NCI-H1092 (cell line): ENCODE measurements at regions not wholly inside any gene's neighbourhood (a gene's known extent, or its start where the extent isn't known, plus 50 kb on each side); places are given as distances from the start of the nearest gene placed in this dataset.

Experiments used
- DNase-seq: peaks from one replicate; lab custom pipeline; 2025; lab: John Stamatoyannopoulos, UW

DNA sequence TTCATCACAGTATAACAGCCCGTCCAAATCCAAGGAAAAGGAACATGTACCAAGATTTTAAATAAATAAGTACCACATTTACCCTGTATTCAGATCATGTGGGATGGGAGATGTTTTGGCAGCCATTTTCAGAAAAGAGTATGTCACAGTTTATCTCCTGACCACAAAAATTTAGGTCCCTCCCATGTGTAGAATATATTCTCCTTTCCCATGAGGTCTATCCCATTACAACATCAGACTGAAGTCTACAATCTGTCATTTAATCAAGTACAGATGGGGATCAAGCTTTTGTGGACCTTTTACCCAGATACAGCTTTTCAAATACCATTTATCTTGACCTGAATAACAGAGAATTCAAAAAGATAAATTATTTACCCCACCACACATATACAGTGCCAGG, 444.5 kb downstream of the PLOD2 start:
- no peak for DNase-seq

DNA sequence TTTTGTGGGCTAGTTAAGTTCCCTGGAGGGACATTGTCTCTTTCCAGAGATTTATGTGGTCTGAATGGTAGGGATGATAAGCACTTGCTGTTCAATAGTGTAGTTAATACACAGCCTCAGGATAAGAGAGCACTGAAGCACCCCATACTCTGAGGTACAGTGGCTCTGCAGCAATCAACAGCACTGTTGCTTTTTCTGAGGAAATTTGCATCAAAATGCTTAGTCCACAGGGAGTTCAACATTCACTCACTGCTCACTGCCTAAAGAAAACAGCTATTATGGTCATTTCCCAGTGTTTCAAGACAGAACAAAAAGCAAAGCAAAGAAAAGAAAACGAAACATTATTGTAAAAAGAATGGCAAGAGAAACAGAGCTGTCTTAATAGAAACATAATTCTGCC, 441.9 kb downstream of the PLOD2 start:
- DNase-seq: no peak

- DNase-seq: no peak
Observed at GRCh38 chr3:145721273-145721805, 439.6 kb downstream of the PLOD2 start.

- DNase-seq: no peak
Observed at GRCh38 chr3:145721815-145722214, 439.2 kb downstream of the PLOD2 start.

- DNase-seq: no peak
Observed at GRCh38 chr3:145727476-145727875, 433.5 kb downstream of the PLOD2 start.

DNA sequence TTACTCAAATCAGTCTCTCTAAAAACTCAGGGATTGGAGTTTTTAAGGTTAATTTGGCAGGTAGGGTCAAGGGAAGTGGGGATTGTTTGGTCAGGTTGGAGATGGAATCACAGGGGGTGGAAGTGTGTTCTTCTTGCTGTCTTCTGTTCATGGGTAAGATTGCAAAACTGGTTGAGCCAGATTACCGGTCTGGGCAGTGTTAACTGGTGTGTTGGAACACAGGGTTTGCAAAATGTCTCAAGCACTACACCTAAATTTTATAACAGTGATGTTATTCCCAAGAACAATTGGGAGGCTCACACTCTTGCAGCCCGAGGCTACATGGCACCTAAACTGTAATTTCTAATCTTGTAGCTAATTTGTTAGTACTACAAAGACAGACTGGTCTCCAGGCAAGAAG, 425.4 kb downstream of the PLOD2 start:
- no peak for DNase-seq

- DNase-seq: no peak
Observed at GRCh38 chr3:145737952-145738351, 423.0 kb downstream of the PLOD2 start.

DNA sequence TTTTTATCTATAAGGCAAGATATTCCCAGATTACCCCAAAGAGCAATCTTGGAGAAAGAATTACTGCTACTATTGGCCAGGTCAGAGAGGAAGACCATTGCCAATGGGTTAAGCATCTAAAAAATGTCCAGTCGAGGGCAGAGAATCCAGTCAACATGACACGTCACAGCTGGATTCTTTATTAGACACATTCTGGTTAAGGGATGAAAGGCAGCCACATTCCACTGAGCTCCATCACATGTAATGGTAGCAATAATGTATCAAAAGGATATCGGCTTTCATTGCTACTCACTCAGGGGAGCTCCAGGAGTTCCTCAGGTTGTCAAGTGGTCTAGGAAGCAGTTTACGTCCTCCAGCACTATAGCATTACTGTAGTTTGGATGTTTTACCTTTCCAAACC, 421.1 kb downstream of the PLOD2 start:
- no peak for DNase-seq

DNA sequence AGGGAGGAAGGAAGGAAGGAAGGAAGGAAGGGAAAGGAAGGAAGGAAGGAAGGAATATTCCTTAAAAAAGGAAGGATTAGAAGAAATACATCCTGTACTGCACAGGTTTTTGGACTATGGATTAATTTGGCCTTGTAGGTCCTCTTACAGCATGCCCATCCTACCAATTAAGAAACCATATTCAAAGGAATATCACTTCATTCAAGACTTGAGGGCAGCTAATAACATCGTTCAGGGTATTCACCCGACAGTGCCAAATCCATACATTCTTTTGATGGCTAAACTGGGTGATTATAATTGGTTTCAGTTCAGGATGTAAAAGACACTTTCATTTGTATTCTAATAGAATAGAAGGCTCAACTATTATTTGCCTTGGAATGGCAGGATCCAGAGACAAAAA, 410.3 kb downstream of the PLOD2 start:
- no peak for DNase-seq

GRCh38 chr3:145752576-145752975, 408.4 kb downstream of the PLOD2 start:
- no peak for DNase-seq

GRCh38 chr3:145754605-145755289, 406.2 kb downstream of the PLOD2 start:
- no peak for DNase-seq

GRCh38 chr3:145760036-145760435, 400.9 kb downstream of the PLOD2 start:
- DNase-seq: no peak

GRCh38 chr3:145767909-145768308, 393.1 kb downstream of the PLOD2 start:
- no peak for DNase-seq

DNA sequence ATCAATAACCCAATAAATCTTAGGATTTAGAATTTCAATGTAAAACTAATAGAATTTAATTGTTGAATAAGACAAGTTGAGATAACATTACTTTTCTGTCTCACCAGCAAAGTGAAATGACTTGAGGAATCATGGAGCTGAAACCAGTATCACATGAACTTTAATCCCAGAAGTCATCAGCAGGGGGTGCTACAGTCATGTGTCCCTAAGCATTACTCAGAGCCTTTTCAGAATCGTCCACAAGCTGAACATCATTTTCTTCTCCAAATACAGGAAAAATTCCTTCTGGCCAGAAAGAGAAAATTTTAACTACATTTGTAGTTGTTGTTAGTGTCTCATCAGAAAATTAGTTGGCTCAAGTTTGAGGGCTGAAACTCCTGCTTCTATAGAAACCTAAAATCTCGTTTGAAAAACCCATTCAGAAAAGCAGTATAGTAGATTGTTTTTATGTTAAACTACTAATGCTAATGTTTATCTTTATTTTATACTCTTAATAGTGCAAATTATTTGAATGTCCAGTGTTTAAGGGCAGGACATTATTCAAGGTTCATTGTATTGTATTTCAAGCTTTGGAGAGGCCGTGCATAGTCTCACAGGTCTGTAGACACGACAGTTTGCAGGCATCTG, 384.1 kb downstream of the PLOD2 start:
- no peak for DNase-seq

DNA sequence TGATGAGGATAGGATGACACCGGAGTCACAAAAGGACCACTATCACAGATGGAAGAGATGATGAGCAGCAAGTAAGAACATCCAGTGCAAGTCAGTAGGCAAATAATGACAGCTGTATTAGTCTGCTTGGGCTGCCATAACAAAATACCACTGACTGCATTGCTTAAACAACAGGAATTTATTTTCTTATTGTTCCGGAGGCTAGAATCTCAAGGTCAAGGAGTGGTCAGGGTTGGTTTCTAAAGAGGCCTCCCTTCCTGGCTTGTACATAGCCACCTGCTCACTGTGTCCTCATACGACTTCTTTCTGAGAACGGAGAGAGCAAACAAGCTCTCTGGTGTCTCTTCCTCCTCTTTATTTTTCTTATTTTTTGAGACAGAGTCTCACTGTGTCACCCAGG, 380.7 kb downstream of the PLOD2 start:
- DNase-seq: no peak

DNA sequence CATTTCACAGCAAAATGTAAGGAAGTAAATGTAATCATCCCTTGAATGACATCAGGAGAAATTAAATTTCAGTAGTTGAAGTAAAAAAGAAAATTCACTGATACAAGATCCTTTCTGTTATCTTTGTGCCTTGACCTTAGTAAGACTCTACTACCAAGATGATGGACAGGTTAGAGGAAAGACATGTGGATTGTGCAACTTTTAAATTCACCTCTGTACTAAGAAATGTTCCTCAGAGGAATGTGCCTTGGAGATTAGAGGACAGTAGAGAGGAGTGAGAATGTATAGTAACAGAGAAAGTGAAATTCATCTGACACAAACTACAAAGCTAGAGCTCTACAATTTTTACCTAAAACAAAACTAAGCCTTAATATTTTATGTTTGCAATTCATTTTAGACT, 375.3 kb downstream of the PLOD2 start:
- DNase-seq: no peak

DNA sequence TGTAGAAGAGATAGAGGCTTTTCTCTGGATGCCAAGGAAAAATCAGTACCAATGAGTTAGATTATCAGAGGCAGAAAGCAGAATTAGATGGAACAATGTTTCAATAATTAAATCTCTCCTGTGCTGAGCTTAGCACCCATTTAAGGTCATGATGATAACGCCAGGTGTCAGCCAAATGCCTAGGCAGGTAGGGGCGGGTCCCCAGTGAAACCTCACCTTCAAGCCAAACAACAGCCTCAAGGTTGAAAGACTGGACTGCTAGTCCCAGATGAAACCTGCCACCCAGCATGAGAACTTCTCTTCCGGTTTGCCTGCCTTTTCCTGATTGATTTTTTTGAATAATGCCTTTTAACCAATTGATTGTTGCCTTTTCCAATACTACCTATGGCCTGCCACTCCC, 363.0 kb downstream of the PLOD2 start:
- no peak for DNase-seq

DNA sequence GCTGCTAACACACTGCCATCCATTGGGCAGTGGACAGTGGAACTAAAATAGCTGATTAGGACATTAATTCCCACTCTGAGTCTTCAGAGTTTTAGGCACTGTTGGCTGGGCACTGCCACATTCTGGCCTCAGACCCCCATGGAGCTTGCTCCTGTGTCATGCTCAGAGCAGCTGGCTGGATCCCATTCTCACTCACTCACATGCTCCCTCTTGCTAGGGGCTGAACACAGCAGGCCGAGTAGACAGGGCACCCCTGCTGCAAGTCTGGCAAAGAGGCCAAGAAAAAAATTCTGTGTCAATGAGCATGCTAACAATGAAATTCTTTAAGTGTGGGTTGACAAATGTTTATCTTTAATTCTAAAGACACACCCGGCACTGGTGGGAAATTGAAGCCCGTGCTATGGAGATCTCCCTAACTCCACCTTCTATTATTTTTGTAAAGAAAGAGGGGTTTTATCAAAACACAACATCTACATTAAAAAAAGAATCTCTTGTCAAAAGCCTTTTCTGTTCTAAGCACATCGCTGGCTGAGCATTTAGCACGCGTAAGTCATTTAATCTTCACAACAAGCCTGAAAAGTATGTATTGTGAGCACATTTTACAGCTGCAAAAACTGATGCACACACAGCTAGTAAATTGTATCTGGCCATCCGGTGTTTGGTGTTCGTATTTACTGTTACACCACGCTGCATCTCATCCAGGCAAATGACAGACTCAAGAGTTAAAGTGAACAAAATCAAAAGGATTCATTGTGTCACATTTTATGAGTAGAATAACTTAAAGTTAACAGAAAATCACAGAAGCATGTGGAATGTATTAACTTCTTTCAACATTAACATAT, 362.1 kb downstream of the PLOD2 start:
- no peak for DNase-seq

- DNase-seq: no peak
Observed at GRCh38 chr3:145801696-145802095, 359.3 kb downstream of the PLOD2 start.

GRCh38 chr3:145807990-145808389, 353.0 kb downstream of the PLOD2 start:
- no peak for DNase-seq

DNA sequence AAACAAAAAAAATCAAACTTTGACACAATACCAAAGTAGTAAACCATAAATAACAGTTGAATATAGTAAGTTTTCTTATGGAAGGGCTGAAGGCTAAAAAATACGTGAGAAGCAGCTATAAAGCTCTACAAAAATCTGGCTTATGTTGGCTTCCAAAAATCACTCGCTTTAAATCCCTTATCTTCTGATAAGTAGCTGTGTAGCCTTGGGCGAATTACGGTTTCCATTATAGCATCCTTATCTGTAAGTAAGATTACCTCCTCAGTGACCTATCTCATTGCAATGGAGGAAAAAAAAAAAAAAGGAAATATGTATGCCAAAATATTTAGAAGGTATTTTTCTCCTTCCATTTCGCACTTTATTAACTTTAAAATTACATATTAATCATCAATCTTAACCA, 348.6 kb downstream of the PLOD2 start:
- DNase-seq: no peak

DNA sequence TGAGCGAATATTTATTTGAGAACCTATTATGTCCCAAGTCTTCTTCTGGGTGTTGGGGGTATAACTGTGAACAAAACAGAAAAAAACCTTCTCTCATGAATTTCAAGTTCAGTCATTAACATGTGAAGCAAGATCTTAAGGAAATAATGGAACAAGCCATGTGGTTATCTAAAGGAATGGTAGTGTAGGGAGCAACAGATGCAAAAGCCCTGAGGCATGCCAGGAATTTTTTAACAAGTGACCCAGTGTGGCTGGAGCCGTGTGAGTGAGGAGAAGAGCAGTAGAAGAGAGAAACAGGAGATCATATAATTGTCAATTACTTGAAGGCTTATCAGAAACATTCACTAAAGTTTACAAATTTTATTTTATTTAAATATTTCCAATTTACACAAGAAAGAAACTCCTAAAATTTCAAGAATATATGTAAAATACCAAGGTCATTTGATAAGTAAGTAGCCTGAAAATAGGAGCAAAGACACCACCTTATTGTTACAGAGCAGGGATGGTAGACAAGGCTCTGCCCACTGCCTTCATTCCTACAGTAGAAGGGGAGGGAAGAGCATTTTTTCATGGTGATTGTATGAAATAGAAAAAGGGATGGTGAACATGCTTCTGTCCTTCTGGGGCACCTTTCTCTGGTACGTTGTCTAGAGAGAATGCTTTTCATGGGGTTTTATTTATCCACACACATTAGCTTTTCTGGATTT, 345.1 kb downstream of the PLOD2 start:
- DNase-seq: no peak
